H9 (cell line): ENCODE measurements at regions not wholly inside any gene's neighbourhood (a gene's known extent, or its start where the extent isn't known, plus 50 kb on each side); places are given as distances from the start of the nearest gene placed in this dataset.

ENCODE experiments used
- DNase-seq: peaks from one replicate; pipeline ENCODE4 v3.0.0-alpha.2; 2017
- H2AFZ ChIP-seq: one replicate; pipeline ENCODE4 v1.6.1; 2013; ENCODE audit warnings: mild to moderate bottlenecking, low read length, control low read depth, moderate library complexity
- H2AK5ac ChIP-seq: 2 replicates; pipeline ENCODE4 v1.6.1; 2013; ENCODE audit warnings: low read length, control low read depth, mixed read lengths; ENCODE audit not compliant: insufficient read length
- H2BK120ac ChIP-seq: one replicate; pipeline ENCODE4 v1.6.1; 2013; ENCODE audit warnings: low read depth, mild to moderate bottlenecking, low read length, control low read depth, inconsistent platforms; ENCODE audit not compliant: poor library complexity, severe bottlenecking
- H2BK12ac ChIP-seq: 2 replicates; pipeline ENCODE4 v1.6.1; 2013; ENCODE audit warnings: low read length, control low read depth, mixed read lengths, low read depth; ENCODE audit not compliant: insufficient read length
- H2BK15ac ChIP-seq: 2 replicates; pipeline ENCODE4 v1.6.1; 2013; ENCODE audit warnings: low read depth, low read length, control low read depth
- H2BK20ac ChIP-seq: one replicate; pipeline ENCODE4 v1.6.1; 2013; ENCODE audit warnings: low read depth, mild to moderate bottlenecking, low read length, control low read depth, inconsistent platforms; ENCODE audit not compliant: poor library complexity, severe bottlenecking
- H2BK5ac ChIP-seq: 2 replicates; pipeline ENCODE4 v1.6.1; 2013; ENCODE audit warnings: low read length, control low read depth, mixed read lengths; ENCODE audit not compliant: insufficient read length
- H3K14ac ChIP-seq: 2 replicates; pipeline ENCODE4 v1.6.1; 2013; ENCODE audit warnings: low read length, control low read depth; ENCODE audit not compliant: insufficient read depth
- H3K18ac ChIP-seq: 2 replicates; pipeline ENCODE4 v1.6.1; 2013; ENCODE audit warnings: low read depth, mild to moderate bottlenecking, mixed read lengths, low read length, control low read depth; ENCODE audit not compliant: insufficient read length
- H3K23ac ChIP-seq: 2 replicates; pipeline ENCODE4 v1.6.1; 2013; ENCODE audit warnings: low read length, control low read depth, mixed read lengths, low read depth; ENCODE audit not compliant: insufficient read length
- H3K23me2 ChIP-seq: 2 replicates; pipeline ENCODE4 v1.6.1; 2013; ENCODE audit warnings: low read depth, mild to moderate bottlenecking, mixed read lengths, low read length, control low read depth; ENCODE audit not compliant: insufficient read length, poor library complexity, severe bottlenecking
- H3K27ac ChIP-seq: 2 replicates; pipeline ENCODE4 v1.5.1; 2013; ENCODE audit warnings: low read length, control low read depth, mixed read lengths, low read depth; ENCODE audit not compliant: insufficient read length
- H3K27me3 ChIP-seq: 2 replicates; pipeline ENCODE4 v1.6.1; 2013; ENCODE audit warnings: low read length, control low read depth, inconsistent platforms; ENCODE audit not compliant: insufficient read depth
- H3K4ac ChIP-seq: 2 replicates; pipeline ENCODE4 v1.6.1; 2013; ENCODE audit warnings: low read depth, mild to moderate bottlenecking, control low read depth, inconsistent platforms, low read length, moderate library complexity
- H3K4me1 ChIP-seq: 2 replicates; pipeline ENCODE4 v1.6.1; 2013; ENCODE audit warnings: low read length, control low read depth, inconsistent platforms; ENCODE audit not compliant: insufficient read depth
- H3K4me2 ChIP-seq: 2 replicates; pipeline ENCODE4 v1.6.1; 2013; ENCODE audit warnings: low read length, control low read depth, mixed read lengths; ENCODE audit not compliant: insufficient read length, insufficient read depth
- H3K56ac ChIP-seq: 2 replicates; pipeline ENCODE4 v1.6.1; 2013; ENCODE audit warnings: low read depth, mild to moderate bottlenecking, mixed read lengths, low read length, control low read depth; ENCODE audit not compliant: insufficient read length
- H3K79me1 ChIP-seq: 2 replicates; pipeline ENCODE4 v1.6.1; 2013; ENCODE audit warnings: low read depth, mild to moderate bottlenecking, moderate library complexity, low read length, control low read depth, inconsistent platforms; ENCODE audit not compliant: insufficient read depth, poor library complexity, severe bottlenecking
- H3K79me2 ChIP-seq: 2 replicates; pipeline ENCODE4 v1.6.1; 2013; ENCODE audit warnings: low read length, control low read depth, inconsistent platforms; ENCODE audit not compliant: insufficient read depth
- H3K9ac ChIP-seq: 2 replicates; pipeline ENCODE4 v1.6.1; 2013; ENCODE audit warnings: low read length, control low read depth, mixed read lengths; ENCODE audit not compliant: insufficient read length; ENCODE audit errors: extremely low read depth
- H3K9me3 ChIP-seq: one replicate; pipeline ENCODE4 v1.6.1; 2013; ENCODE audit warnings: low read depth, low read length, inconsistent platforms; ENCODE audit not compliant: control insufficient read depth
- H3T11ph ChIP-seq: one replicate; pipeline ENCODE4 v1.6.1; 2013; ENCODE audit warnings: mild to moderate bottlenecking, low read length, control low read depth, inconsistent platforms
- H4K20me1 ChIP-seq: one replicate; pipeline ENCODE4 v1.6.1; 2013; ENCODE audit not compliant: control insufficient read depth, insufficient read length, insufficient read depth
- H4K5ac ChIP-seq: 2 replicates; pipeline ENCODE4 v1.6.1; 2013; ENCODE audit warnings: low read depth, mild to moderate bottlenecking, mixed read lengths, low read length, control low read depth; ENCODE audit not compliant: insufficient read length
- H4K8ac ChIP-seq: replicated peaks from 2 replicates; pipeline ENCODE4 v1.6.1; 2013; ENCODE audit warnings: low read length, control low read depth, mixed read lengths, low read depth; ENCODE audit not compliant: insufficient read length
- H4K91ac ChIP-seq: 2 replicates; pipeline ENCODE4 v1.6.1; 2013; ENCODE audit warnings: low read depth, mild to moderate bottlenecking, moderate library complexity, mixed read lengths, low read length, control low read depth; ENCODE audit not compliant: insufficient read length
- H3K27ac Mint-ChIP-seq, 3 experiments: 2 replicates in 2 of 3; 3 replicates in 1 of 3; pipeline ENCODE4 v1.8.0; 2020 to 2021; ENCODE audit warnings: mixed read lengths in 3 of 3, mild to moderate bottlenecking in 1 of 3, moderate library complexity in 1 of 3
- H3K27me3 Mint-ChIP-seq: 2 replicates; pipeline ENCODE4 v1.8.0; 2021; ENCODE audit warnings: low read depth, mild to moderate bottlenecking, moderate library complexity, mixed read lengths
- H3K36me3 Mint-ChIP-seq, 3 experiments: 2 replicates in 2 of 3; 3 replicates in 1 of 3; pipeline ENCODE4 v1.8.0; 2020 to 2021; ENCODE audit warnings: low read depth in 3 of 3, mixed read lengths in 3 of 3; ENCODE audit not compliant: insufficient read depth in 1 of 3
- H3K4me1 Mint-ChIP-seq, 2 experiments: 2 replicates each; pipeline ENCODE4 v1.8.0; 2020; ENCODE audit warnings: mixed read lengths in 2 of 2
- H3K4me3 Mint-ChIP-seq, 2 experiments: 2 replicates in 1 of 2; 3 replicates in 1 of 2; pipeline ENCODE4 v1.8.0; 2020 to 2021; ENCODE audit warnings: mild to moderate bottlenecking in 2 of 2, mixed read lengths in 2 of 2, moderate library complexity in 1 of 2
- H3K9me3 Mint-ChIP-seq, 2 experiments: 2 replicates in 1 of 2; 3 replicates in 1 of 2; pipeline ENCODE4 v1.8.0; 2020; ENCODE audit warnings: mild to moderate bottlenecking in 2 of 2, mixed read lengths in 2 of 2, moderate library complexity in 1 of 2
- CTCF ChIP-seq: fragments of 200-600 bp; sonication (generic); conservative IDR thresholded peaks from 3 replicates; pipeline ENCODE4 v1.8.0; 2021; ENCODE audit warnings: antibody characterized with exemption, mild to moderate bottlenecking
- WGBS: extraction: QIAGEN DNeasy Blood & Tissue Kit; methylation state at CpG from one replicate; pipeline ENCODE4 v1.1.7; 2013; ENCODE audit warnings: missing lambda C conversion rate, low lambda C conversion rate, mixed read lengths; ENCODE audit not compliant: insufficient read length; ENCODE audit errors: extremely low coverage; 5-methylcytosine and 5-hydroxymethylcytosine counted together

- Histone ChIP-seq H3K27me3 (no peaks in the 10 kb centered on the region), H3K79me1 (no peaks in the 10 kb centered on the region), H3K27ac (no peak overlapping the region), H4K5ac (no peak overlapping the region), H3K9ac (no peak overlapping the region), H4K8ac (no peak overlapping the region), H3K79me2 (no peaks in the 10 kb centered on the region), H2BK15ac (no peak overlapping the region), H4K20me1 (no peaks in the 10 kb centered on the region), H2AFZ (no peak overlapping the region), H2BK12ac (no peak overlapping the region), H2BK20ac (no peak overlapping the region), H3K4me2 (no peak overlapping the region), H3K14ac (no peak overlapping the region; the same call in 1 of the 2 replicates), H4K91ac (no peak overlapping the region), H3K4me1 (no peaks in the 10 kb centered on the region), H3K9me3 (no peaks in the 10 kb centered on the region), H3K23me2 (no peaks in the 10 kb centered on the region), H3K4ac (no peak overlapping the region), H2BK120ac (no peak overlapping the region), H2AK5ac (no peak overlapping the region), H3T11ph (no peak overlapping the region), H2BK5ac (no peak overlapping the region), H3K23ac (no peak overlapping the region), H3K18ac (no peak overlapping the region), H3K56ac (no peak overlapping the region)
- no peaks in the 10 kb centered on the region; a peak in 2 of 5 replicates for H3K9me3 Mint-ChIP-seq
- peak overlapping the region in 1 of 3 experiments; percentile 57; a peak in 1 of 7 replicates for H3K27ac Mint-ChIP-seq
- TF ChIP-seq CTCF = no peak
- peaks cover 16 to 32% of the 10 kb centered on the region in 2 experiments for H3K4me1 Mint-ChIP-seq
- H3K27me3 Mint-ChIP-seq = peaks cover 3% of the 10 kb centered on the region; the same call in 1 of the 2 replicates
- no CpG with 5 or more reads among the region's 8 CpGs for WGBS
- H3K4me3 Mint-ChIP-seq = no peak overlapping the region
- DNase-seq = no peak
- no peaks in the 10 kb centered on the region for H3K36me3 Mint-ChIP-seq
These were observed 81.2 kb downstream of the RIPK4 start for GRCh38 chr21:41685511-41686149.
